ENCODE measurements at regions not wholly inside any gene's neighbourhood (a gene's known extent, or its start where the extent isn't known, plus 50 kb on each side); places are given as distances from the start of the nearest gene placed in this dataset.

- no peak for TF ChIP-seq CTCF (IDR thresholded peaks at IDR 0.05)
These were observed 1928.2 kb upstream of the WWC1 start for GRCh38 chr5:166363087-166363760.

DNA sequence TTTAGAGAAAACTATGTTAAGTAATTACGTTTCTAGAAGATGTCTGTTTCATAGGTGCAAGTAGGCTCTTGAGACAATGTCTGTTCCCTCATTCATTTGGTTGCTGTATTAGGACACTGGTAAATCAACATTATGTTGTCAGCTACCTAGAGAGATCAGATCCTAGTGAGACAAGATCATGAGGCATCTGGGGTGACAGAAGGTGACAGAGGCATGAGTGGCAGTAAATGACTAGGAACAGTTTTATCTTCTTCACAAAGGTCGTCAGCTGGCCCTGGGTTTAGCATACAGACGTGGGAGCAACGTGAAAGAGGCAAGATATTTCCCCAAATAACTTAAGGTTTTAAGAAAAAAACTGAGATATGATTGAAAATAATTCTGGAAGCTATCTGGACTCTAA lies 1926.3 kb upstream of the WWC1 start:
- TF ChIP-seq CTCF (IDR thresholded peaks at IDR 0.05): no peak

DNA sequence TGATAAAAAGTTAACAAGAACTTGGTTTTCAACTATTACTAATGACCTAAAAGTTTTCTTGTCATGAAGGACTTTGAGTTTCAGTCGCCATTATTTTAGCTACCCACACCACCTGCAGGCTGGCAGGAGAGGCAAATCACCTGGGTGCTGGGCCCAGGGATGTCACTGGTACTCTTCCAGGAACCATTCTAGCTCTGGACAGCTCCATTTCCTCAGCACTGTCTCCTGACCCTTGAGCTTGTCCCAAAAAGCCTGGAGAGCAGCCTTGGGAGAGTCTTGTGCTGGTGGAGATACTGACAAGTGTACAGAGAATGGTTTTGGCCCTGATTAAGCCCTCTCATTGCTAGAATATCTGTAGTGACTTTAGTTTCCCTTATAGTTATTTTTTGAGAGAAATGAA lies 1924.1 kb upstream of the WWC1 start:
- no peak for TF ChIP-seq CTCF (IDR thresholded peaks at IDR 0.05)

GRCh38 chr5:166369346-166369745 lies 1922.1 kb upstream of the WWC1 start:
- no peak for TF ChIP-seq CTCF (IDR thresholded peaks at IDR 0.05)

- TF ChIP-seq CTCF (IDR thresholded peaks at IDR 0.05): no peak
These were observed 1921.6 kb upstream of the WWC1 start for GRCh38 chr5:166369807-166370206.

DNA sequence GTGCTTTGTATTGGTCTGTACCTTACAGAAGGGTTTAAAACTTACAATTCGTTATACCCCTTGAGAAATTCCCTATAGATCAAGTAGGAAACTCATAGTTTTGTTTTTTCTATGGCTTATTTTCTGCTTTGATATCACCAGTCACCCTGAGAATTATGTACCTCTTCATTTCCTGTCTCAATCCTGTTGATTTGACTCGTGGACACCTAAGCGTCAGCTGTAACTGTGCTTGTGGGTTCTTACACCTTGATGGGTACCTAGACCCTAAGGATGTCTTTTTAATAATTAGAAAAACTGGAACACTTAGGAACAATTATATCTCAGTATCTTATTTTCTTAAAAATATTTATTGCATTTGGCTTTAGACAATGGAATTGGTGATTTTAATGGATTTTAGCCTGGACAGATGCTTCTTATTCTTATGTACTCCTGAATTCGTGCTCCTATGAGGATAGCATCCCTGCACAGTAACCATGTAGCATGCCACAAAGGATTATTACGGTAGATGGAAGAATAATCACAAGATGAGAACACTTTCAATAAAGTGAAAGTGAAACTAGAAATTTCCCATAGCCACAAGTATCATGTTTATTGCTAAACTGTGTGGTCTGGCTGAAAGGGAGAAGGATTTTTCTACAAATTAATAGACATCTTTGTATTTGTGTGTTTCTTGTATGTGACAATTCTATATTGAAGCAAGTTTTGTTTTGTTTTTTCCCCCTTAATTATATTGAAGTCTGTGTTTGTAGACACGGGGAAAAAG lies 1920.3 kb upstream of the WWC1 start:
- TF ChIP-seq CTCF (IDR thresholded peaks at IDR 0.05): no peak

- TF ChIP-seq CTCF (IDR thresholded peaks at IDR 0.05): no peak
These were observed 1917.6 kb upstream of the WWC1 start for GRCh38 chr5:166373817-166374216.

Data from LNCAP (cell line).